Muscle layer of colon (tissue), 2 donors: ENCODE measurements at regions not wholly inside any gene's neighbourhood (a gene's known extent, or its start where the extent isn't known, plus 50 kb on each side); places are given as distances from the start of the nearest gene placed in this dataset.

Experiments used
- H3K27ac ChIP-seq: one replicate; pipeline ENCODE4 v1.7.0; 2013; ENCODE audit warnings: low read depth, mild to moderate bottlenecking, low read length, moderate library complexity
- H3K27me3 ChIP-seq, 2 donors: one replicate each; pipeline ENCODE4 v1.7.0; 2013; ENCODE audit warnings: low read length in 2 of 2, mild to moderate bottlenecking in 2 of 2; ENCODE audit not compliant: insufficient read depth in 2 of 2, control insufficient read depth in 1 of 2
- H3K36me3 ChIP-seq: one replicate; pipeline ENCODE4 v1.7.0; 2013; ENCODE audit warnings: mild to moderate bottlenecking, low read length; ENCODE audit not compliant: insufficient read depth
- H3K4me1 ChIP-seq: one replicate; pipeline ENCODE4 v1.7.0; 2013; ENCODE audit warnings: mild to moderate bottlenecking, low read length; ENCODE audit not compliant: insufficient read depth
- H3K4me3 ChIP-seq, 2 donors: one replicate each; pipeline ENCODE4 v1.7.0; 2013; ENCODE audit warnings: low read length in 2 of 2, low read depth in 1 of 2, mild to moderate bottlenecking in 1 of 2, moderate library complexity in 1 of 2
- H3K9ac ChIP-seq: one replicate; pipeline ENCODE4 v1.7.0; 2013; ENCODE audit warnings: low read length
- H3K9me3 ChIP-seq: one replicate; pipeline ENCODE4 v1.7.0; 2013; ENCODE audit warnings: mild to moderate bottlenecking, low read length
- donor health status: abdominal sarcoma.
- donor health status: Adenocarcinoma of cecum.

GRCh38 chr3:103924544-103924943 is 1442.2 kb upstream of the ALCAM start:
- no peaks in the 10 kb centered on the region for H3K4me1 ChIP-seq

GRCh38 chr3:103926936-103927335 is 1439.8 kb upstream of the ALCAM start:
- Histone ChIP-seq H3K36me3 (no peaks in the 10 kb centered on the region), H3K4me3 (no peak overlapping the region), H3K27ac (no peak overlapping the region), H3K4me1 (no peaks in the 10 kb centered on the region), H3K27me3 (no peaks in the 10 kb centered on the region), H3K9me3 (no peaks in the 10 kb centered on the region), H3K9ac (no peak overlapping the region)

More at GRCh38 chr3:103924544-103924943, 1442.2 kb upstream of the ALCAM start:
- Histone ChIP-seq H3K27ac (no peak overlapping the region), H3K27me3 (no peaks in the 10 kb centered on the region), H3K4me3 (no peak overlapping the region), H3K36me3 (no peaks in the 10 kb centered on the region), H3K9me3 (no peaks in the 10 kb centered on the region), H3K9ac (no peak overlapping the region)

GRCh38 chr3:103927896-103928295 is 1438.8 kb upstream of the ALCAM start:
- no peaks in the 10 kb centered on the region for H3K36me3 ChIP-seq
- no peak overlapping the region for H3K27ac ChIP-seq
- H3K9ac ChIP-seq, result no peak overlapping the region
- no peaks in the 10 kb centered on the region for H3K27me3 ChIP-seq
- H3K4me1 ChIP-seq, result no peaks in the 10 kb centered on the region
- H3K4me3 ChIP-seq, result no peak overlapping the region
- no peaks in the 10 kb centered on the region for H3K9me3 ChIP-seq

GRCh38 chr3:103937094-103937493 is 1429.6 kb upstream of the ALCAM start:
- no peaks in the 10 kb centered on the region for H3K27me3 ChIP-seq
- H3K27ac ChIP-seq, result no peak overlapping the region
- H3K9ac ChIP-seq, result no peak overlapping the region
- no peaks in the 10 kb centered on the region for H3K36me3 ChIP-seq
- no peaks in the 10 kb centered on the region for H3K9me3 ChIP-seq
- H3K4me1 ChIP-seq, result no peaks in the 10 kb centered on the region
- no peak overlapping the region for H3K4me3 ChIP-seq

GRCh38 chr3:103947062-103947461 is 1419.6 kb upstream of the ALCAM start:
- Histone ChIP-seq H3K27ac (no peak overlapping the region), H3K9ac (no peak overlapping the region), H3K36me3 (no peaks in the 10 kb centered on the region), H3K27me3 (no peaks in the 10 kb centered on the region), H3K9me3 (no peaks in the 10 kb centered on the region), H3K4me1 (no peaks in the 10 kb centered on the region), H3K4me3 (no peak overlapping the region)

- no peak overlapping the region for H3K9ac ChIP-seq
- no peak overlapping the region for H3K27ac ChIP-seq
- no peak overlapping the region for H3K4me3 ChIP-seq
- H3K27me3 ChIP-seq, result no peaks in the 10 kb centered on the region
- H3K4me1 ChIP-seq, result no peaks in the 10 kb centered on the region
- no peaks in the 10 kb centered on the region for H3K36me3 ChIP-seq
- no peaks in the 10 kb centered on the region for H3K9me3 ChIP-seq
Observed at GRCh38 chr3:103949693-103950092, 1417.0 kb upstream of the ALCAM start.

GRCh38 chr3:103950676-103951075 is 1416.0 kb upstream of the ALCAM start:
- H3K27ac ChIP-seq, result no peak overlapping the region
- H3K4me3 ChIP-seq, result no peak overlapping the region
- no peaks in the 10 kb centered on the region for H3K4me1 ChIP-seq
- H3K36me3 ChIP-seq, result no peaks in the 10 kb centered on the region
- H3K9ac ChIP-seq, result no peak overlapping the region
- H3K27me3 ChIP-seq, result no peaks in the 10 kb centered on the region
- no peaks in the 10 kb centered on the region for H3K9me3 ChIP-seq

- Histone ChIP-seq H3K4me3 (no peak overlapping the region), H3K36me3 (no peaks in the 10 kb centered on the region), H3K27ac (no peak overlapping the region), H3K4me1 (no peaks in the 10 kb centered on the region), H3K9me3 (no peaks in the 10 kb centered on the region), H3K27me3 (no peaks in the 10 kb centered on the region), H3K9ac (no peak overlapping the region)
Observed at GRCh38 chr3:103953796-103954195, 1412.9 kb upstream of the ALCAM start.

GRCh38 chr3:103960819-103961218 is 1405.9 kb upstream of the ALCAM start:
- Histone ChIP-seq H3K36me3 (no peaks in the 10 kb centered on the region), H3K9me3 (no peaks in the 10 kb centered on the region), H3K9ac (no peak overlapping the region), H3K4me1 (no peaks in the 10 kb centered on the region), H3K4me3 (no peak overlapping the region), H3K27ac (no peak overlapping the region), H3K27me3 (no peaks in the 10 kb centered on the region)

- Histone ChIP-seq H3K4me3 (no peak overlapping the region), H3K27ac (no peak overlapping the region), H3K4me1 (no peaks in the 10 kb centered on the region), H3K9ac (no peak overlapping the region), H3K36me3 (no peaks in the 10 kb centered on the region), H3K27me3 (no peaks in the 10 kb centered on the region), H3K9me3 (no peaks in the 10 kb centered on the region)
Observed at GRCh38 chr3:103963599-103963998, 1403.1 kb upstream of the ALCAM start.

- Histone ChIP-seq H3K27ac (no peak overlapping the region), H3K4me3 (no peak overlapping the region), H3K9me3 (no peaks in the 10 kb centered on the region), H3K4me1 (no peaks in the 10 kb centered on the region), H3K27me3 (no peaks in the 10 kb centered on the region), H3K9ac (no peak overlapping the region), H3K36me3 (no peaks in the 10 kb centered on the region)
Observed at GRCh38 chr3:103965764-103966163, 1400.9 kb upstream of the ALCAM start.

GRCh38 chr3:103966749-103967148 is 1400.0 kb upstream of the ALCAM start:
- Histone ChIP-seq H3K9ac (no peak overlapping the region), H3K4me1 (no peaks in the 10 kb centered on the region), H3K27ac (no peak overlapping the region), H3K9me3 (no peaks in the 10 kb centered on the region), H3K36me3 (no peaks in the 10 kb centered on the region), H3K4me3 (no peak overlapping the region), H3K27me3 (no peaks in the 10 kb centered on the region)
